Sigmoid colon (tissue), 4 donors: ENCODE measurements at regions not wholly inside any gene's neighbourhood (a gene's known extent, or its start where the extent isn't known, plus 50 kb on each side); places are given as distances from the start of the nearest gene placed in this dataset.

ENCODE experiments used
- EP300 ChIP-seq, 4 donors: sonication (generic); formaldehyde crosslinking; IDR thresholded peaks; one replicate each; pipeline ENCODE4 v1.6.1; 2017; ENCODE audit warnings: antibody characterized with exemption in 4 of 4
- POLR2A ChIP-seq, 2 donors: fragments of 450-650 bp; IDR thresholded peaks; one replicate each; pipeline ENCODE4 v1.6.1; 2016; ENCODE audit warnings: antibody characterized with exemption in 2 of 2, mild to moderate bottlenecking in 2 of 2, moderate library complexity in 2 of 2
- POLR2AphosphoS5 ChIP-seq, 4 donors: sonication (generic); formaldehyde crosslinking; IDR thresholded peaks; one replicate each; pipeline ENCODE4 v1.6.1; 2017; ENCODE audit warnings: antibody characterized with exemption in 4 of 4
- TF ChIP-seq, protein P1 (sequence below), 4 experiments: fragments of 450-650 bp in 3 of 4; fragments of 200-600 bp in 1 of 4; IDR thresholded peaks; one replicate each; pipeline ENCODE4 v1.5.1; 2016 to 2019; ENCODE audit warnings: antibody characterized with exemption in 4 of 4, mild to moderate bottlenecking in 3 of 4, moderate library complexity in 2 of 4

DNA sequence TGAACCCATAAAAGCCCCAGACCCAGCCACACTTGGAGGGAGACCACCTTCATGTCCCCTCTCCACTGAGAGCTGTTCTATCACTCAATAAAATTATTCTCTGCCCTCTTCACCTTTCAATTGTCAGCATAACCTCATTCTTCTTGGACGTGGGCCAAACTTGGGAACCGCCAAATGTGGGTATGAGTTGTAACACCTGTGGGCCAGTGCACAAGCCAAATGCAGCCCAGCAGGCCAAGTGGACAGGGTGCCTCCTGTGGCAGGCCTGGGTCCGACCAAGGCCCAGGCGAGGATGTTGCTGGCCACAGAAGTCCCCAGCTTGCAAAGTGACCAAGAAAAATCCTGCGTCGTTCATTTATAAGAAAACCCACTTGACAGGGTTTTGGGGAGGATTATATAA is 621.2 kb downstream of the METTL15 start:
- TF ChIP-seq POLR2AphosphoS5 (IDR thresholded peaks at IDR 0.05) (no peak), POLR2A (IDR thresholded peaks at IDR 0.05) (no peak), EP300 (IDR thresholded peaks at IDR 0.05) (no peak)
- TF ChIP-seq, protein P1, sequence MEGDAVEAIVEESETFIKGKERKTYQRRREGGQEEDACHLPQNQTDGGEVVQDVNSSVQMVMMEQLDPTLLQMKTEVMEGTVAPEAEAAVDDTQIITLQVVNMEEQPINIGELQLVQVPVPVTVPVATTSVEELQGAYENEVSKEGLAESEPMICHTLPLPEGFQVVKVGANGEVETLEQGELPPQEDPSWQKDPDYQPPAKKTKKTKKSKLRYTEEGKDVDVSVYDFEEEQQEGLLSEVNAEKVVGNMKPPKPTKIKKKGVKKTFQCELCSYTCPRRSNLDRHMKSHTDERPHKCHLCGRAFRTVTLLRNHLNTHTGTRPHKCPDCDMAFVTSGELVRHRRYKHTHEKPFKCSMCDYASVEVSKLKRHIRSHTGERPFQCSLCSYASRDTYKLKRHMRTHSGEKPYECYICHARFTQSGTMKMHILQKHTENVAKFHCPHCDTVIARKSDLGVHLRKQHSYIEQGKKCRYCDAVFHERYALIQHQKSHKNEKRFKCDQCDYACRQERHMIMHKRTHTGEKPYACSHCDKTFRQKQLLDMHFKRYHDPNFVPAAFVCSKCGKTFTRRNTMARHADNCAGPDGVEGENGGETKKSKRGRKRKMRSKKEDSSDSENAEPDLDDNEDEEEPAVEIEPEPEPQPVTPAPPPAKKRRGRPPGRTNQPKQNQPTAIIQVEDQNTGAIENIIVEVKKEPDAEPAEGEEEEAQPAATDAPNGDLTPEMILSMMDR (IDR thresholded peaks at IDR 0.05): no peak
